NCI-H128 (cell line): ENCODE measurements at regions not wholly inside any gene's neighbourhood (a gene's known extent, or its start where the extent isn't known, plus 50 kb on each side); places are given as distances from the start of the nearest gene placed in this dataset.
"Not testable (repeated sequence)": the region's sequence is repeated elsewhere in the genome, so short reads cannot be mapped to it uniquely, and the experiment has no call there.

ENCODE experiments used
- DNase-seq: peaks from one replicate; lab custom pipeline; 2025; ENCODE audit not compliant: unreplicated experiment; lab: John Stamatoyannopoulos, UW

- no peak for DNase-seq
Observed at GRCh38 chr6:66561479-66561878, 854.5 kb upstream of the EYS start.

- no peak for DNase-seq
Observed at GRCh38 chr6:66558189-66558588, 851.2 kb upstream of the EYS start.

GRCh38 chr6:66556936-66557335, 849.9 kb upstream of the EYS start:
- DNase-seq, result no peak

GRCh38 chr6:66555082-66555481, 848.1 kb upstream of the EYS start:
- DNase-seq, result no peak

GRCh38 chr6:66553441-66553840, 846.4 kb upstream of the EYS start:
- DNase-seq, result no peak

- DNase-seq, result no peak
Observed at GRCh38 chr6:66538551-66539135, 831.6 kb upstream of the EYS start.

- no peak for DNase-seq
Observed at GRCh38 chr6:66533921-66534404, 826.9 kb upstream of the EYS start.

- DNase-seq, result no peak
Observed at GRCh38 chr6:66526061-66526460, 819.0 kb upstream of the EYS start.

- DNase-seq, result no peak
Observed at GRCh38 chr6:66522864-66523263, 815.8 kb upstream of the EYS start.

GRCh38 chr6:66516377-66516776, 809.4 kb upstream of the EYS start:
- DNase-seq, result no peak

GRCh38 chr6:66508433-66508832, 801.4 kb upstream of the EYS start:
- no peak for DNase-seq

- DNase-seq, result no peak
Observed at GRCh38 chr6:66499851-66500250, 792.8 kb upstream of the EYS start.

- DNase-seq, result no peak
Observed at GRCh38 chr6:66496659-66497058, 789.6 kb upstream of the EYS start.

GRCh38 chr6:66494643-66495042, 787.6 kb upstream of the EYS start:
- DNase-seq, result not testable (repeated sequence)

GRCh38 chr6:66489269-66489987, 782.4 kb upstream of the EYS start:
- DNase-seq, result no peak

- no peak for DNase-seq
Observed at GRCh38 chr6:66481216-66481615, 774.2 kb upstream of the EYS start.

- no peak for DNase-seq
Observed at GRCh38 chr6:66478705-66479104, 771.7 kb upstream of the EYS start.

- DNase-seq, result no peak
Observed at GRCh38 chr6:66435321-66435720, 728.3 kb upstream of the EYS start.

- no peak for DNase-seq
Observed at GRCh38 chr6:66429210-66429609, 722.2 kb upstream of the EYS start.

- no peak for DNase-seq
Observed at GRCh38 chr6:66423047-66423446, 716.0 kb upstream of the EYS start.

GRCh38 chr6:66421570-66421969, 714.5 kb upstream of the EYS start:
- no peak for DNase-seq

GRCh38 chr6:66418906-66419305, 711.9 kb upstream of the EYS start:
- DNase-seq, result no peak

GRCh38 chr6:66403966-66404365, 696.9 kb upstream of the EYS start:
- no peak for DNase-seq
